ENCODE measurements at regions not wholly inside any gene's neighbourhood (a gene's known extent, or its start where the extent isn't known, plus 50 kb on each side); places are given as distances from the start of the nearest gene placed in this dataset.

GRCh38 chr22:34687116-34687515 is 378.8 kb upstream of the ISX start:
- Mint-ChIP-seq H3K36me3 (ENCODE audit: low read depth) (no peaks in the 10 kb centered on the region), H3K27ac (ENCODE audit: unreplicated experiment) (no peak overlapping the region), H3K4me3 (ENCODE audit: unreplicated experiment) (no peak overlapping the region), H3K4me1 (ENCODE audit: low read depth) (no peaks in the 10 kb centered on the region), H3K9me3 (ENCODE audit: low read depth) (no peaks in the 10 kb centered on the region), H3K27me3 (ENCODE audit: low read depth) (no peaks in the 10 kb centered on the region)
- TF ChIP-seq, protein P1, sequence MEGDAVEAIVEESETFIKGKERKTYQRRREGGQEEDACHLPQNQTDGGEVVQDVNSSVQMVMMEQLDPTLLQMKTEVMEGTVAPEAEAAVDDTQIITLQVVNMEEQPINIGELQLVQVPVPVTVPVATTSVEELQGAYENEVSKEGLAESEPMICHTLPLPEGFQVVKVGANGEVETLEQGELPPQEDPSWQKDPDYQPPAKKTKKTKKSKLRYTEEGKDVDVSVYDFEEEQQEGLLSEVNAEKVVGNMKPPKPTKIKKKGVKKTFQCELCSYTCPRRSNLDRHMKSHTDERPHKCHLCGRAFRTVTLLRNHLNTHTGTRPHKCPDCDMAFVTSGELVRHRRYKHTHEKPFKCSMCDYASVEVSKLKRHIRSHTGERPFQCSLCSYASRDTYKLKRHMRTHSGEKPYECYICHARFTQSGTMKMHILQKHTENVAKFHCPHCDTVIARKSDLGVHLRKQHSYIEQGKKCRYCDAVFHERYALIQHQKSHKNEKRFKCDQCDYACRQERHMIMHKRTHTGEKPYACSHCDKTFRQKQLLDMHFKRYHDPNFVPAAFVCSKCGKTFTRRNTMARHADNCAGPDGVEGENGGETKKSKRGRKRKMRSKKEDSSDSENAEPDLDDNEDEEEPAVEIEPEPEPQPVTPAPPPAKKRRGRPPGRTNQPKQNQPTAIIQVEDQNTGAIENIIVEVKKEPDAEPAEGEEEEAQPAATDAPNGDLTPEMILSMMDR (IDR thresholded peaks at IDR 0.05), result no peak
- DNase-seq (ENCODE audit: low spot score), result no peak

GRCh38 chr22:34688825-34689224 is 377.1 kb upstream of the ISX start:
- peaks cover 4% of the 10 kb centered on the region for H3K27me3 Mint-ChIP-seq (ENCODE audit: low read depth)
- no peak for DNase-seq (ENCODE audit: low spot score)
- no peak overlapping the region for H3K4me3 Mint-ChIP-seq (ENCODE audit: unreplicated experiment)
- no peaks in the 10 kb centered on the region for H3K9me3 Mint-ChIP-seq (ENCODE audit: low read depth)
- no peaks in the 10 kb centered on the region for H3K4me1 Mint-ChIP-seq (ENCODE audit: low read depth)
- no peaks in the 10 kb centered on the region for H3K36me3 Mint-ChIP-seq (ENCODE audit: low read depth)
- TF ChIP-seq, protein P1 (IDR thresholded peaks at IDR 0.05), result no peak
- H3K27ac Mint-ChIP-seq (ENCODE audit: unreplicated experiment), result no peak overlapping the region

DNA sequence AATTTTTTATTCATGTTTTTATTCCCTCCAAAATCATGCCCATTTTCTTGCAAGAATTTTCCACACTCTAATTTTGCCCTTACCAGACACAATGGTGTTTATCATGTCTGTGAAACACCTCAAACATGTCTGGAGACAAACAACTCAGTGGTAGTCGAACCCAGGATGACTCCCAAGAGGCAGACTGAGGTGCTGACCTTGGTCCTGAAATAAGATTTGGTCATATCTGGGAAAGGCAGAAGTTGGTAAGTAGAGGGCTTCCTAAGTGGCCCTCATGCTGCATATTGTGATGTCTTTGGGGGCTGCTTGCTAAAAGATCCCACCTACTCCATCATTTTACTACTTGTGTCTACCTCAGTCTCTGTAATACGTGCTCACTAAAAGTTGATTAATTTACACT is 369.4 kb upstream of the ISX start:
- H3K27ac Mint-ChIP-seq (ENCODE audit: unreplicated experiment), result no peak overlapping the region

DNA sequence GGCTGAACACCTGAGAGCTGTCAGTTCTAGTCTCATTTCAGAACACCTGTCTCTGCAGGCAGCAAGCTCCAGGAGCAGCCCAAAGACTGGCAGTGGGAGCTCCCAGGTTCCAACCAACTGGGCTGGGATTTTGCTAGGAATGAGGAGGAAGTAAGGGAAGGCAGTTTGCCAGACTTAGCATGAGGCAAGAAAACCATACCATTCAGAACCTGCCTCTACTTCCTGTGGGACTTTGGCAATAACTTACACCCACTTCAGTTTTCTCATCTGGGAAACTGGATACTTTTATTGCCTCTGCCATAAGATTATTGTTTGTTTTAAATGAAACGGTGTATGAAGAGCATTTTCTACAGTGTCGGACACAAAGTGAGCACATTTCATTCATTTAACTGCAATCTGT is 363.7 kb upstream of the ISX start:
- Mint-ChIP-seq H3K36me3 (ENCODE audit: low read depth) (no peaks in the 10 kb centered on the region), H3K27me3 (ENCODE audit: low read depth) (peaks cover 3% of the 10 kb centered on the region), H3K4me3 (ENCODE audit: unreplicated experiment) (no peak overlapping the region), H3K4me1 (ENCODE audit: low read depth) (no peaks in the 10 kb centered on the region), H3K9me3 (ENCODE audit: low read depth) (no peaks in the 10 kb centered on the region), H3K27ac (ENCODE audit: unreplicated experiment) (no peak overlapping the region)
- TF ChIP-seq, protein P1 (IDR thresholded peaks at IDR 0.05), result no peak
- DNase-seq (ENCODE audit: low spot score), result no peak

More for the DNA sequence above, 369.4 kb upstream of the ISX start:
- DNase-seq (ENCODE audit: low spot score), result no peak
- H3K4me1 Mint-ChIP-seq (ENCODE audit: low read depth), result no peaks in the 10 kb centered on the region
- peaks cover 3% of the 10 kb centered on the region for H3K9me3 Mint-ChIP-seq (ENCODE audit: low read depth)
- H3K4me3 Mint-ChIP-seq (ENCODE audit: unreplicated experiment), result no peak overlapping the region
- H3K36me3 Mint-ChIP-seq (ENCODE audit: low read depth), result no peaks in the 10 kb centered on the region
- H3K27me3 Mint-ChIP-seq (ENCODE audit: low read depth), result peaks cover 5% of the 10 kb centered on the region
- TF ChIP-seq, protein P1 (IDR thresholded peaks at IDR 0.05), result no peak

DNA sequence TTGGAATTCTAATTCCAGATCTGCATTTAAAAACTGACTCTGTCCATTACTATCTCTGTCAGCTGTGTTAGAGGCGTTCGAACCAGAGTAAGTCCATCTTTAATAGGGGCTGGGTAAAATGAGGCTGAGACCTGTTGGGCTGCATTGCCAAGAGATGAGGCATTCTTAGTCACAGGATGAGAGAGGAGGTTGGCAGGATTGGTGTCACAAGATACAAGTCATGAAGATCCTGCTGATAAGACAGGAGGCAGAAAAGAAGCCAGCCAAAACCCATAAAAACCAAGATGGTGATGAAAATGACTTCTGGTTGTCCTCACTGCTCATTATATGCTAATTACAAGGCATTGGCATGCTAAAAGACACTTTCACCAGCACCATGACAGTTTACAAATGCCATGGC is 356.3 kb upstream of the ISX start:
- no peak overlapping the region for H3K27ac Mint-ChIP-seq (ENCODE audit: unreplicated experiment)
- DNase-seq (ENCODE audit: low spot score), result no peak
- peaks cover 9% of the 10 kb centered on the region for H3K27me3 Mint-ChIP-seq (ENCODE audit: low read depth)
- H3K36me3 Mint-ChIP-seq (ENCODE audit: low read depth), result peaks cover 1% of the 10 kb centered on the region
- no peaks in the 10 kb centered on the region for H3K4me1 Mint-ChIP-seq (ENCODE audit: low read depth)
- no peak overlapping the region for H3K4me3 Mint-ChIP-seq (ENCODE audit: unreplicated experiment)
- H3K9me3 Mint-ChIP-seq (ENCODE audit: low read depth), result peaks cover 4% of the 10 kb centered on the region
- TF ChIP-seq, protein P1 (IDR thresholded peaks at IDR 0.05), result no peak
